GM21381 (cell line): ENCODE measurements at regions not wholly inside any gene's neighbourhood (a gene's known extent, or its start where the extent isn't known, plus 50 kb on each side); places are given as distances from the start of the nearest gene placed in this dataset.

Experiments
- ATAC-seq: cut with Tn5 transposase; IDR thresholded peaks from one replicate; pipeline ENCODE4 v1.9.1; 2021; ENCODE audit warnings: mild to moderate bottlenecking, moderate library complexity; ENCODE audit not compliant: unreplicated experiment

DNA sequence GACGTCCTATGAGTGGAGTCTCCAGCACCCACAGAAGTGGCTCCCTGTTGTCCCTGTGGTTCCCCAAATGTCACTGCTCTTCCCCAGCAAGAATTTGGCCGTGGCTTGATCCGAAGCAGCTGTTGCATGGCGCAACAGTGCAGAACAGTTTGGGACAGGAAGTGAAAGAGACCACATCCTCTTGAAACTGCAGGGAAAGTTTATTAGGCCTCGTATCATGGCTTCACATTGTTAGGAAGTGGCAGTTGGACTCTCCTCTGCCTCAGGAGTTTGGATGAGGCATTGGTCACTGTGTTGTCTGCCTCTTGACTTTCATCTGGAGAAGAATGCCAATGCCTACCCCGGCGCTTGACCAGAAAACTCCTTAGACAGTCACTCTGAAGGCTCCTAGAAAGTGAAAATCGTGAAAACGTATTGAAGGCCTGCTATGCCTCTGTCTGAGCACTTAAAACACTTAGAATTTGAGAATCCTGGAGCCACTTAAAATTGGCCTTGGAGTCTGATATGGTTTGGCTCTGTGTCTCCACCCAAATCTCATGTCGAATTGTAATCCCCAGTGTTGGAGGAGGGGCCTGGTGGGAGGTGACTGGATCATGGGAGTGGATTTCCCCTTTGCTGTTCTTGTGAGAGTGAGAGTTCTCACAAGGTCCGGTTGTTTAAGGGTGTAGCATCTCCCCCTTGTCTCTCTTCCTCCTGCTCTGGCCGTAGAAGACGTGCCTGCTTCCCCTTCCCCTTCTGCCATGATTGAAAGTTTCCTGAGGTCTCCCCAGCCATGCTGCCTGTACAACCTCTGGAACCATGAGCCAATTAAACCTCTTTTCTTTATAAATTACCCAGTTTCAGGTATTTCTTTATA is 334.9 kb upstream of the JARID2 start:
- ATAC-seq = peak; percentile 87

DNA sequence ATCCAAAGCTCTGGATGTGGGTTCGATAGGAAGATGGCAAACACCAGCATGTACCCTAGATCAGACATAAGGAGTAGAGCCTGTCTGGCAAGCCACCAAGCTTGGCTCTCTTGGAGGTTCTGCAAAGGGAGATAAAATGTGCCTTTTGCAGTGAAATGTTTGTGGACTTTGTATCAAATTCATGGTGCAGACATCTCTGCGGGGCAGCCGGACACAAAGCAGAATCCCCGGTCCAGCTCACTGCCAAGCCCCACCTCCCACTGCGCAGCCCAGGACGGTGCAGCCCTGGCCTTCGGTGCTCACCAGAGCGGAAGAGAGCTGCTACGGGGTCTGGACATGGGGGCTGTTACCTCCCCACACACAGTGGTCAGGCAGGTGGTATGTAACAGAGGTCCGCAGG is 333.6 kb upstream of the JARID2 start:
- no peak for ATAC-seq

DNA sequence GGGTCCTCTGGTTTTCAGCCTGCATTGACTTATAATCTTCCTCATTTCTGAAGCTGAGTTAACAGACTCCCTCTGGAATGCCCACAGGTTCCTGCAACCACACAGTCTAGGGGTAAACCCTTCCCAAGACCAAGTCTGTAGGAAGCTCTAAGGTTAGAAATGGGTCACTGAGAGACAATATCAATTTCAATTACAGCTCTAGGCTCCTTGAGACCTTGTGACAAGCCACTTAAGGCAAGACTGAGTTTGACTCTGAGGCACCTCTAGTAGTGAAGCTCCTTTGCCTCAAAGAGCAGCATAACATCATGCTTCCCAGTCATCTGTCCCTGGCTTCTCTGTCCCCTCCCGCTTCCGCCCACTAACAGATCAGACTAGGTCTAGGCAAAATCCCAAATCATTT is 333.2 kb upstream of the JARID2 start:
- no peak for ATAC-seq

DNA sequence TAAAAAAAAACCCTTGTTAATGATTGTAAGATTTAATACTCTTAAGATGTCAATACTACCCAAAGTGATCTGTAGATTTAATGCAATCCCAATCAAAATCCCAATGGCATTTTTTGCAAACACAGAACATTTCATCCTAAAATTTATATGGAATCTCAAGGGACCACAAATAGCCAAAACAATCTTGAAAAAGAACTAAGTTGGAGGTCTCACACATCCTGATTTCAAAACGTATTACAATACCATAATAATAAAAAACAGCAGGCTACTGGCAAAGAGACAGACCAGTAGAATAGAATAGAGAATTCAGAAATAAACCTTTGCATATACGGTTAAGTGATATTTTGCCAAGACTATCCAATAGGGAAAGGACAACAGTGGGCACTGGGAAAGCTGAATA is 331.9 kb upstream of the JARID2 start:
- ATAC-seq = no peak

DNA sequence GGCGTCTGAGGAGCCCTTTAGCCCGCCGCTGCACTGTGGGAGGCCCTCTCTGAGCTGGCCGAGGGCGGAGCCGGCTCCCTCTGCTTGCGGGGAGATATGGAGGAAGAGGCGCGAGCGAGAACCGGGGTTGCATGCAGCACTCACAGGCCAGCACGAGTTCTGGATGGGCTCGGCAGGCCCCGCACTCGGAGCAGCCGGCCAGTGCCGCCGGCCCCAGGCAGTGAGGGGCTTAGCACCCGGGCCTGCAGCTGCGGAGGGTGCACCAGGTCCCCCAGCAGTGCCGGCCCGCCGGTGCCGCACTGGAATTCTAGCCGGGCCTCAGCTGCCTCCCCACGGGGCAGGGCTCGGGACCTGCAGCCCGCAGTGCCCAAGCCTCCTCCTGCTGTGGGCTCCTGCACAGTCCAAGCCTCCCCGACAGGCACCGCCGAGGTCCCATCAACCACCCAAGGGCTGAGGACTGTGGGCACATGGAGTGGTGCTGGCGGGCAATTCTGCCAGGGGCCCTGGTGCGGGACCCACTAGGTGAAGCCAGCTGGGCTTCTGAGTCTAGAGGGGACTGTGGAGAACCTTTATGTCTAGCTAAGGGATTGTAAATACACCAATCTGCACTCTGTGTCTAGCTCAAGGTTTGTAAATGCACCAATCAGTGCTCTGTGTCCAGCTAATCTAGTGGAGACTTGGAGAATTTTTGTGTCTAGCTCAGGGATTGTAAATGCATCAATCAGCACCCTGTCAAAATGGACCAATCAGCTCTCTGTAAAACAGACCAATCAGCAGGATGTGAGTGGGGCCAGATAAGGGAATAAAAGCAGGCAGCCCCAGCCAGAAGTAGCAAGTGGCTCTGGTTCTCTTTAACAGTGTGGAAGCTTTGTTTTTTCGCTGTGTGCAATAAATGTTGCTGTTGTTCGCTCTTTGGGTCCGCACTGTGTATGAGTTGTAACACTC is 329.7 kb upstream of the JARID2 start:
- ATAC-seq = no peak

DNA sequence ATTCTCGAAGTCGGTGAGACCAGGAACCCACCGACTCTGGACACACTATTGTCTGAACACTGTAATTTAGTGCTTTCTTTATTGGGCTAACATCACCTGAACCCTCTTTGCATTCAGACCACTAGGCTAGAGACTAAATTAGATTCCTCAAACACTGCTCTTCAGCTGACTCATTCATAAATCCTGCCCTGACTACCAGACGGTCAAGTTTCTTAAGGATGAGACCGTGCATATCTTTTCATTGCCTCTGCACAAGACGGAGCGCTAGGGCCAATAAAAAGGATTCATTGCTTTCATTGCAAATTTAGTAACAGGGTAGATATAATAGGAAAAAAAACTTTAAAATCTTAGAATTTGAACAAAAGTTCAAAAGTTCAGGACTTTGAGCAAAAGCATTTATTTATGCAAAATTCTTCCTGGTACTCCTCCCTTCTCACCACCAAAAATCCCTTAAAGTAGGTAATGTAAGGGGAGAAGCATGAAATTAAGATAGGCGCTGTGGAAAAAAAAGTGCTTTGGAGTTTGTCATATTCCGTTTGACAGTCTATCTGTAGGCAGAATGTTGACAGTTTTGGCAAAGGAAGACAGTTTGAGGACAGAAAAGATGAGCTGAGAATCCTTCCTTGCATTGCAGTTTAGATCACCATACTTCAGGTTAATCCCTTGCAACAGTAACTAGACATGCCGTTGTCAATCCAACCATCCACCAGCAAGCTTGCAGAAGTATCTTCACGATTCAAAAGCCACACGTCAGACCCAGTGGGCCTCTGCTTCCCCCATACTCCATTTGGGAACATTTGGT is 328.6 kb upstream of the JARID2 start:
- no peak for ATAC-seq

DNA sequence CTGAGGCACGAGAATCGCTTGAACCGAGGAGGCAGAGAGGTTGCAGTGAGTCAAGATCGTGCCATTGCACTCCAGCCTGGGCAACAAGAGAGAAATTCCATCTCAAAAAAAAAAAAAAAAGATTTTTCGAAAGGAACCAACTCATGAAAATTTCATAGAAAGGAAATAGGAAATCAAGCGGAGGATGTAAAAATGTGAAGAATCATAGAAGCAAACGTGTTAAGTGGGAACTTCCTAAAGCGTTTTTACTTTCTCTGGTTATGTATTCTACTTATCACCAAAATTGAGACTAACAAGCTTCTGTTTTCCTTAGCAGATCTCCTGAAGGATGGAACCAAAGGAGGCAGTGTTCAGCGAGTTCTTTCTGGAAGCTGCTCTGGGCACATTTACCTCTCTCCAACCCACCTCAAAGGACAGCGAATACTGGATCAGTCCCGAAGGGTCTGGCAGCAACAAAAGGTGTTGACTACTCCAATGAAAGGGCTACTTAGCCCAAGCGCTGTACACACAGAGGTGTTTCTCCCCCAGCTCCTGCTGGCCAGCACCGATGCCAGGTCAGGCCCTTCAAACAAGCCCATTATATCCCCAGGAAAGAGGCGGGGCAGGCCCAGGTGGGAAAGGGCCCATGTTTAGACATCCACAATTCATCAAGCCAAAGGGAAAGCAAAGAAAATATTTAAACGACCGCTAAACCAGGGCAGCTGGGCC is 327.5 kb upstream of the JARID2 start:
- no peak for ATAC-seq

DNA sequence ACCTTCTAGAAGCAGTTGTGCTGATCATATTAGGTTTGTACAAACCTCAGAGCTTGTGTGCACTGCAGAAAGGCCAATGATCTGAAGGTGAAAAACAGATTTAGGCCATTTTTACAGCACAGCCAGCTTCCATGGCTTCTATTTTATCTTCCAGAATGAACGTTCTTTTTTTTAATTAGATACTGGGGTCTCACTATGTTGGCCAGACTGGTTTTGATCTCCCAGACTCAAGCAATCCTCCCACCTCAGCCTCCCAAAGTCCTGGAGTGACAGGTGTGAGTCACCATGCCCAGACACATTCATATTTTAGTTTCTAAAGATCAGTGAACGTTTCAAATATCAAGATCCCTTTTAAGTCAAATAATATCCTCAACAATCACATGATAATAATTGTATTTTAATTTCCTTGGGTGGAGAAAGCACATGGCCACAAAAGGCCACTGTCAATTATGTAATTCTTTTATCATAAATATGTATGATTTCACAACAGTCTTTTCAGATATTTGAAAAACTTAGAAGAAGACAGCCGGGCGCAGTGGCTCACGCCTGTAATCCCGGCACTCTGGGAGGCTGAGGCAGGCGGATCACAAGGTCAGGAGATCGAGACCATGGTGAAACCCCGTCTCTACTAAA is 326.7 kb upstream of the JARID2 start:
- no peak for ATAC-seq

DNA sequence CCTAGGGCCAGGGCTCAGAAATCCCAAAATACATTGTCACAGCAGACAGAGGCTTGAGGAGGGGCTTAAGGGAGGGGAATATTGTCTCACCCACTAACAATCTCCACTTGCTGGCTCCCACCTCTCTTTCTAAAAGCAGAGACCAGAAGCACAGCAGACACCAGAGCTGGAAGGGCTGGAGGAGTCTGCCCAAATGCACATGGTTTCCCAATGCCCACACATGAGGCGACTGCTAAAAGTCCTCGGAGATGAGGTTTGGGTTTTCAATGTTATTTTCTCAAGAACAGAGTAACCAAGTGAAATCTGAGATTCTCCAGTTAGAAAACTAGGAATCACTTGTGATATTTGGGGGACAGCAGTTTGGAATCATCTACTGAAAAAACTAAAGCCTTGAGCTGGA is 325.6 kb upstream of the JARID2 start:
- ATAC-seq = no peak

DNA sequence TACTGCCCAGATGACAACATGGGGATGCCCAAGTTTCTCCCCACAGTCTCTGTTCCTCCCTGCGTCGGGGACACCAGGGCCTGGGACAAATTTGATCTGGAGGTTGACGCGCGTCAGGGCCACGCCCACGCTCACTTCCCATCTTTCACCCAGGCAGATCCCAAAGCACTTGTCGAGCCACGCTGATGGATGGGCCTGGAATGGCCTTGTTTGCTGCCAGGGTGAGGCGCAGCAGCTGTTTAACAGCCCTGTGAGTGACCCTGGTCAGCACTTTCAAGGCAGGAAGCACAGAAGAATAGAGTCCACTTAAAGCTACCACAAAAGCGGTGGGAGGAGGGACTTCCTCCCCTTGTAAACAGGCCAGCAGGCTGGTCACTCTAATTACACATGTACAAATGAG is 324.7 kb upstream of the JARID2 start:
- ATAC-seq = no peak

DNA sequence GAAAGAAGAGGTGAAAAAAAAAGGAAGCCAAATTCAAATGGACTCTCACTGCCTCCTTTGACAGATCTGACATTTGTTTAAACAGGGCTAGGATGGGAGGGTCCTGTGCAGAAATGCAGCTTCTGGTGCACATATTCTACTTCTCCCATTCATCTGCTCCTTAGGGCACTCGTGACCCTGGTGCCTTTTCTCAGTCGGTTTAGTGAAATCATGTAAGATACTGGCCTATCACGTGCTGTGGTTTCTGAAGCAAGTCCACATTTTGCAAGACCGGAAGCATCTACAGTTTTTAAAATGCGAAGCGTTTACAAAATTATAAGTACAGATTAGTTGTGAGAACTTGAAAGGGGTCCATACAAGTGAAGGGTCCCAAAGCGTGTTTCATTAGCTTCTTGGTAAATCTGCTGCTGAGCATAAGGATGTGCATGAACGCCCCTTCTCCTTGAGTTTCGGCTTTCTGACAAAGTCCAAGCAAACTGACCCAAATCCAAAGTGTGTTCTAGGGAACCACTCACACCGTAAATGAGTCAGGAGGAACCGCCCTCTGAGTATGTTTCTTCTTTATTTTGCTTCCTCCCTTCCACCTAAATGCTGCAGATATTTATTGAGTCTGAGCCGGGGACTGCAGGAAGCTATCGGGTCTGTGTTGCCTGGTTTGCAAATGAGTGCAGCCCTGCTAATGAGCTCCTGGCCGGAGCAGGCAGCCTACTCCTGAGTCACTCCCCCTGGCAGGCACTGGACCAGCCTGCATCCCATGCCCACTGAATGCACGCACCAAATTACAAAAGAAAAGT is 323.8 kb upstream of the JARID2 start:
- ATAC-seq = no peak

DNA sequence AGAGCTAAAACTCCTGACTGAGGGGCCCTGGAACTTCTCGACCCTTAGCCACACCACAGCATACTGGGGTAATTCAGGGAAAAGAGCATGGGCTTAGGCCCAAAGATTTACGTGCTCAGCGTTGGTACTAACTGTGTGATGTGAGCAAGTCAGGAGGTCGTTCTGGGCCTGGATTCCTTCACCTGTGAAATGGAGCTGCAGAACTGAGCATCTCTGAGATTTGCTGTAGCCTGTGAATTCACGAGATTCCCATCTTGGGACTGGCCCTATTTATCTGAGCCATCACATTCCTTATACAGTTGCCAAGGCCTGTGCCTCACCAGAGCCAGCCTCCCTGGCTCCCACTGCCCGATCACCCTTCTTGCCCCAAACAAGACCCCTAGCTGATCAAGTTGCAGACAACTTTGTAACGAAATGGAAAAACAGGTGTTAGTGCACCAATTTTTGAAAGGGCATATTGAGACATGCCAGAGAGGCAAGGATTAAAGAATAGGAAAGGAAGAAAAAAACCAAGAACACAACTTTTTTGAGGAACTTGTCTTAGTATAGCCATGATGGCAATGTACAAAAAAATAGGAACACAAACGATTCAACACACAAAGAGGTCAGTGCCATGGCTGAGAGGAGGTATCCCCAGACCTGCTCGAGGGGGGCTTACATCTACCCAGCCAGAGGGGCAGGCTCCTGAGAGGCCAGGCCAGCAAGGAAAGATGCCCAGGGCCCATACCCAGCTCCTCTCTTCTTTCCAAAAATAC is 323.0 kb upstream of the JARID2 start:
- ATAC-seq = no peak

DNA sequence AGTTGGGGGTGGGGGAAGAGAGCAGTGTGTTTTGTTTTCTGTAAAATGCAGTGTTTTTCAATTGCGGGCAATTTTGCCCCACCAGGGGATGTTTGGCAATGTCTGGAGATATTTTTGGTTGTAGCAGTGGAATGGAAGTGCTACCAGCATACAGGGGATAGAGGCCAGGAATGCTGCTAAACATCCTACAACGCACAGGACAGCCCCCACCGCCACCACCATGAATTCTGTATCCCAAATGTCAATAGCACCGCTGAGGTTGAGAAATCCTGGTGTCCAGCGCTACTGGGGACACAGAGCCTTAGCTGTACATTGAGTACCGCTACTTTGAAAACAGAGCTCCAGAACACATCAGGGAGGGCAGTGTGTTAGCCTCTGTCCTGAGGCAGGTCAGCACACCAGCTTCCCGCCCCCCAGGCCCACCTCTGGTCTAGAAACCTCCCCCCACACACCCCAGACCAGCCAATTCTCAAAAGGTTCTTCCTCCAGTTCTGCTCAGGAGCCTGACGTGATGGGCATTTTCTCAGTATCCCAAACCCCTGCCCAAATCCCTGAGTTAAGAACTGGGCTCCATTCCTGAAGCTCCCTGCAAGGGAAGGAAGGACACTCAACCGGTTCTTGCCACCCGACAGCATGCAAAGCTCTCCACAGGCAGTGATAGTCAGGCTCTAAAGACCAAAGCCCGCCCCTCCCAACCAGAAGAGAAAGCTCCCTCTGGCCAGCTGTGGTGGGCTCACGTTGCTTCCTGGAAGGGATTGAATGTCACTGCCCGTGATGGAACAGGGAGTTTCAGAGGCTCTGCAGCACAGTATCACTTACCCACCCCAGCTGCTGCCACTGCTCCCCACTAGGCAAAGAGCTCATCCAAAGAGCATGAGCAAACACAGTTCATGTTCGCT is 321.5 kb upstream of the JARID2 start:
- ATAC-seq = no peak

DNA sequence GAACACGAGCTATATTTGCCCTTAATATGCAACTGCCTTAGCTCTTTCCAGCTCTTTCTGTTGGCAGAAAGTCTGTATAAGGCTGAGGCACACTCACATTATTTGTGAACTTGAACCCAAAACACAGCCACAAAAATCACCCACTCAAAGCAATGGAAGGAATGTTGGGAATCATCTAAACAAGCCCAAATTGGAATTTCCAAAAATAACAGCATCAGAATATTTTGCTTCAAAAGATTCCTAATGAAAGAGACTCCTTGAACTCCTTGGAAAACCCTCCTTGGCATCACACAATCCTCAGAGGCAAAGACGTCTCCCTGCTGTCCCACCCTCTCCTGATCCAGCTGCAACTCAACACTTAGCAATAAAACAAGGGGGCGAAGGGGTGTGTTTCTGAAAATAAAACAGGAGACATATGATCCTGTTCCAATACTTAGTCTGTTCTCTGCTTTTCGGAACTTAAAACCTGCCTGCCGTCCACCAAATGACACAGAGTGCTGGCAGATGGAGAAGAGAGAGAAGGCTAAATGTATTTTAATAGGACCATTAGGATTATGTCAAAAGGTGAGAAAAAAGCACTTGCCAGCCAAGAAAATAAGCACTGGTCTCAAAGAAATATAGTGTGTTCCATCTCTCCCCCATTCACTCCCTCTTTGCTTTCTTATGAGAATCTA is 320.7 kb upstream of the JARID2 start:
- ATAC-seq = no peak

DNA sequence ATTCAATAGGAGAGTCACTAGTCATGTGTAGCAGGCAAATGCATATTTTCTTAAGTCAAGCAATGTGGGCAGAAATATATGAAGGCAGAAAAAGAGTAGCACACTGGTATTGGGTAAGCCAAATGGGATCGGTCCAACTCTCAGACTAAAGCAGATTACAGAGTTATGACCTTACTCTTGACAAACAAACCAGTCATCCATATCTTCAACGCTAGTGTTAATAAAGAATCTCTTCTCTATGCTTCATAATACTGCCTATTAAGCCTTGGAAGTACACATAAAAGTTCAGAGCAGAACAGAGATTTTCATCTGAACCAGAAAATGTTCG is 320.2 kb upstream of the JARID2 start:
- no peak for ATAC-seq

DNA sequence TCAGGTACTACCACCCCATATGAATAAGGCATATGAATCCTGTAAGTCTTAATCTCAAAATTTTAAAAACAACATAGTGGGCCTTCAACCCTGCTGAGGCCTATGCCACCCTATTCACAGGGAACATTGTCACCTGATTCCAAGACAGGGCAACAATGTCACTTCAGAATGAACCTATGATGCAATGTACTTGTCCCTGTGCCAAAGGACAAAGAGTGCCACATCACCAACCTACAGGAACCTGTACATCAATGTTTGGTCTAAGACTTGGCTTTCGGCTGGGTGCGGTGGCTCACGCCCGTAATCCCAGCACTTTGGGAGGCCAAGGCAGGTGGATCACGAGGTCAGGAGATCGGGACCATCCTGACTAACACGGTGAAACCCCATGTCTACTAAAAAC is 318.5 kb upstream of the JARID2 start:
- ATAC-seq = no peak

DNA sequence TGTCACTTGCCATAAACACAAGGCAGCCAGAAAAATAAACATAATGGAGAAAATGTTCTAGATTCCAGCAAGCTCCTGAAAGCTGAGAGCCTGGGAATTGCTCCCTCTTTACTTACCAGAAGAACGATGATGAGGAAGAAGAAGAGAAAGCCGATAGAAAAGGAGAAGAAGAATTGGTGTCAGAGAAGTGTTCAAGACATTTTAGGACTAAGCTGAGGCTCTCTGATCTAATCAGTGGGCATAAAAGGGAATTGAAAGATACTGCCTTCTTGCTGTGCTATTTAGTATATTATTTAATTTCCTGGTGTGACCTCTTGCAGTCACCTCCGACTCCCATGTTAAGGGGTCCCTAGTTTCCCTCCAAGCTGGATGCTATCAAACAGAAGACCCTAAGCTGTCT is 316.6 kb upstream of the JARID2 start:
- ATAC-seq = no peak
